Uterus (tissue), 3 donors: ENCODE measurements at regions not wholly inside any gene's neighbourhood (a gene's known extent, or its start where the extent isn't known, plus 50 kb on each side); places are given as distances from the start of the nearest gene placed in this dataset.

Experiments
- DNase-seq, 2 donors: peaks; one replicate each; pipeline ENCODE4 v3.0.0-alpha.2; 2019 to 2020
- H3K27ac ChIP-seq, 2 donors: fragments of 200-600 bp; sonication (generic); 1 replicate in 1 of 2; 2 replicates in 1 of 2; pipeline ENCODE4 v1.5.1; 2016 to 2018
- H3K27me3 ChIP-seq, 2 donors: fragments of 200-600 bp; sonication (generic); one replicate each; pipeline ENCODE4 v1.5.1; 2018 to 2019; ENCODE audit warnings: control low read depth in 1 of 2
- H3K36me3 ChIP-seq, 2 donors: fragments of 200-600 bp; sonication (generic); one replicate each; pipeline ENCODE4 v1.5.1; 2019; ENCODE audit warnings: control low read depth in 1 of 2
- H3K4me1 ChIP-seq, 2 donors: fragments of 200-600 bp; sonication (generic); one replicate each; pipeline ENCODE4 v1.5.1; 2018 to 2019; ENCODE audit warnings: control low read depth in 1 of 2
- H3K4me3 ChIP-seq, 2 donors: fragments of 200-600 bp; sonication (generic); 1 replicate in 1 of 2; 2 replicates in 1 of 2; pipeline ENCODE4 v1.5.1; 2018 to 2019; ENCODE audit warnings: mild to moderate bottlenecking in 1 of 2
- H3K9me3 ChIP-seq, 2 donors: fragments of 200-600 bp; sonication (generic); one replicate each; pipeline ENCODE4 v1.5.1; 2019; ENCODE audit warnings: control low read depth in 1 of 2
- POLR2A ChIP-seq, 2 donors: fragments of 450-650 bp; IDR thresholded peaks; one replicate each; pipeline ENCODE4 v1.6.1; 2016; ENCODE audit warnings: antibody characterized with exemption in 2 of 2, mild to moderate bottlenecking in 1 of 2, moderate library complexity in 1 of 2
- intact Hi-C: fragments of 100-400 bp; cut with DNase I; formaldehyde crosslinking; loops from one replicate; pipeline ENCODE4 v1.15.1; 2023; ENCODE audit warnings: low total_unique reads
- TF ChIP-seq, protein P1 (sequence below), 4 experiments: fragments of 200-600 bp in 2 of 4; fragments of 450-650 bp in 2 of 4; sonication (generic) in 2 of 4; IDR thresholded peaks; one replicate each; pipeline ENCODE4 v1.5.1; 2016 to 2019; ENCODE audit warnings: antibody characterized with exemption in 4 of 4, mild to moderate bottlenecking in 2 of 4, moderate library complexity in 1 of 4
- donor health status: DM: yes; HTN: yes; CAD: no.

DNA sequence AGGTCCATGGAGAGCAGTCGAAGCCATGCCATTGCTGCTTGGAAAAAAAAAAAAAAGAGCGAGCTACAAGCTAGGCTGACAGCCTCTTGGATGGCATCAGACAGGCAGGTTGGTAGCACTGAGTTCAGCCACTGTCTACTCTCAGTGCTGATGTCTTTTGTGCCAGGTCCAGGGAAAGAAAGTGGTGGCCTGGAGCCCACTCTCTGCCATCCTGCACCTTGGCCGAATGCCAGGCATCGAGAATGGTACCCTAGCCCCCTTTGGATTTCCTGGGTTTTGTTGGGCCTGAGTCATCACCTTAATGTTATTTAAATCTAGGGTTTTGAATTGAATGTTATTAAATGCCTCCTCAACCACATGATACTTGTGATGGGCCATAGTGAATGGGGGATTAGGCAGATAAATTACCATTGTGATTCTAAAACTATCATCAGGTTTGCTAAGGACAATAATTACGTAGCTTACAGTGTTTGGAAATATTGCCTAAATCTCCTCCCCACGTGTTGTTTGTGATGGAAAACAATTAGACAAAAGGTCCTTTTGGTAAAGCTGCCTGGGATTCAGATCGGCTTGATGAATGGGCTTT is 195.7 kb upstream of the GPR26 start:
- Histone ChIP-seq H3K27me3 (no peaks in the 10 kb centered on the region), H3K4me1 (no peaks in the 10 kb centered on the region), H3K4me3 (no peak overlapping the region), H3K9me3 (no peaks in the 10 kb centered on the region), H3K36me3 (no peaks in the 10 kb centered on the region), H3K27ac (no peak overlapping the region)
- TF ChIP-seq, protein P1, sequence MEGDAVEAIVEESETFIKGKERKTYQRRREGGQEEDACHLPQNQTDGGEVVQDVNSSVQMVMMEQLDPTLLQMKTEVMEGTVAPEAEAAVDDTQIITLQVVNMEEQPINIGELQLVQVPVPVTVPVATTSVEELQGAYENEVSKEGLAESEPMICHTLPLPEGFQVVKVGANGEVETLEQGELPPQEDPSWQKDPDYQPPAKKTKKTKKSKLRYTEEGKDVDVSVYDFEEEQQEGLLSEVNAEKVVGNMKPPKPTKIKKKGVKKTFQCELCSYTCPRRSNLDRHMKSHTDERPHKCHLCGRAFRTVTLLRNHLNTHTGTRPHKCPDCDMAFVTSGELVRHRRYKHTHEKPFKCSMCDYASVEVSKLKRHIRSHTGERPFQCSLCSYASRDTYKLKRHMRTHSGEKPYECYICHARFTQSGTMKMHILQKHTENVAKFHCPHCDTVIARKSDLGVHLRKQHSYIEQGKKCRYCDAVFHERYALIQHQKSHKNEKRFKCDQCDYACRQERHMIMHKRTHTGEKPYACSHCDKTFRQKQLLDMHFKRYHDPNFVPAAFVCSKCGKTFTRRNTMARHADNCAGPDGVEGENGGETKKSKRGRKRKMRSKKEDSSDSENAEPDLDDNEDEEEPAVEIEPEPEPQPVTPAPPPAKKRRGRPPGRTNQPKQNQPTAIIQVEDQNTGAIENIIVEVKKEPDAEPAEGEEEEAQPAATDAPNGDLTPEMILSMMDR (IDR thresholded peaks at IDR 0.05), result no peak
- no peak for TF ChIP-seq POLR2A (IDR thresholded peaks at IDR 0.05)
- intact Hi-C loops, result no loop called here
- DNase-seq, result no peak

DNA sequence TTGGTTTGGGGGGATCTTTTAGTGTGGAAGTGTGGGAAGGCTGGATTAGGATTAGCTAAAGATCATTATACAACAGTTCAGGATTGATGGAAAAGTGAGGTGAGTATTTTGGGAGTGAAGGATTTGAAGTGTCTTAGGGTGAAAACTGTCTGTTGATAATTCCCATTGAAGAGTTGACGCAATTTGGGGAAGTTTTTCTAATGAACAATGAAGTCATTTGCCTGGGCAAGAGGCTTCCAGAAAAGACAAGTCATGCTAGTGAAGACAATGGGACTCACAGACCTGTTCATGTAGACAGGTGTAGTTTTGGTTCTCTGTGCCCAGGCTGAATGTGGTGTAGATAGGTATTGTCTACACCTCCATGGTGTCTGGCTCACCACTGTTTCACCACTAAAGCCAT is 194.3 kb upstream of the GPR26 start:
- Histone ChIP-seq H3K36me3 (no peaks in the 10 kb centered on the region), H3K4me1 (no peaks in the 10 kb centered on the region), H3K9me3 (no peaks in the 10 kb centered on the region), H3K27me3 (no peaks in the 10 kb centered on the region), H3K27ac (no peak overlapping the region), H3K4me3 (no peak overlapping the region)
- intact Hi-C loops, result no loop called here
- no peak for DNase-seq
- TF ChIP-seq POLR2A (IDR thresholded peaks at IDR 0.05), result no peak
- TF ChIP-seq, protein P1 (IDR thresholded peaks at IDR 0.05), result no peak

DNA sequence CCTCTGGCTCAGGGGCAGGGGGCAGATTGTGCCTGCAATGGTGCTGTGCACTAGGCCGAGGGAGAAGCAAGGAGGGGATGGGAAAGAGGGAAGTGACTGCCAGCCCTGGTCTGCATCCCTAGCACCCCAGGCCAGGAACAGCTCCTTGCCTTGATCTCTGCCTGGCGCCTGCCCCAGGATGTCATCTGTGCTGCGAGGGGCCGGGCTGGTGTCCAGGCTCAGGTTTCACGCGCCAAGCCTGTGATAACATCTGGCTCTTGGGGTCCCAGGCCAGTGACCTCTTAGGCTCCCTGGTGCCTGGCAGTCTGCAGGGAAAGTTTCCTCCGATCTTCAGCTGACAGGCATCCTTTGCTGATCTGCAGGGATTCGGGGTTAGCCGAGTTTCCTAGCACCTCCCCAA is 193.5 kb upstream of the GPR26 start:
- Histone ChIP-seq H3K4me3 (no peak overlapping the region), H3K27ac (no peak overlapping the region), H3K4me1 (no peaks in the 10 kb centered on the region), H3K27me3 (no peaks in the 10 kb centered on the region), H3K36me3 (no peaks in the 10 kb centered on the region), H3K9me3 (no peaks in the 10 kb centered on the region)
- DNase-seq, result no peak
- intact Hi-C loops, result no loop called here
- no peak for TF ChIP-seq POLR2A (IDR thresholded peaks at IDR 0.05)
- TF ChIP-seq, protein P1 (IDR thresholded peaks at IDR 0.05), result no peak

DNA sequence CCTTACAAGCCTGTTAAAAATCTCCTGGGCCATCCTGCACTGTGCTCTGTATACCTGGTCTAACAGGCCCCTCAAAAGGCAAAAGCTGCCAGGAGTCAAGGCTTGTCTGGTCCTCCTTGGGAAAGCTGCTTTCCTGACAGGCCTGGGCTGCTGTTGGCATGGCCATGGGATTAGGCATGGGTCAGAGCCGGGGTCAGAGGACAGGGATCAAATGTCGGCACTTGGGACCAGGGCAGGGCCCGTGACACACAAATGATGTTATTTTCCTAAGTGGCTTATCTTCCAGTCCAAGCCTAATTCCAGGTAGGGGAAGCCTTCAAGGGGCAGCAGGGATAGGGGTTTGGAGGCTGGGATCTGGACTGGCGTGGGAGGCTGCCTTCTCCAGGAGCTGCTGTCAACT is 191.5 kb upstream of the GPR26 start:
- TF ChIP-seq POLR2A (IDR thresholded peaks at IDR 0.05), result no peak
- TF ChIP-seq, protein P1 (IDR thresholded peaks at IDR 0.05), result no peak
- intact Hi-C loops, result no loop called here

DNA sequence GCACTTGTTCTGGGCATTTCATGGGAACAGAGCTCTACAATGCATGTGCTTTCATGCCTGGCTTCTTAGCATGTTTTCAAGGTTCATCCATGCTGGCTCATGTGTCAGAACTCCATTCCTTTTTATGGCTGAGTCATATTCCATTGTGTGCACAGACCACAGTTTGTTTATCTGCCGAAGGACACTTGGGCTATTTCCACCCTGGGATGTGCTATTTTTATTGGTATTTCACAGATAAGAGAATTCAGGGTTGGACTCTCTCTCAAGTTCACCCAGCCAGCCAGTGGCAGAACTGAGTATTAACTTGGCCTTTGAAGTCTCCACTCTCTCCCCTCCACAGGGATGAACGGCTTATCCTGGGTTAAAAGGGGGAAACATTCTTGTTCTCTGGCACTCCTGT is 190.7 kb upstream of the GPR26 start:
- Histone ChIP-seq H3K4me3 (no peak overlapping the region), H3K27me3 (no peaks in the 10 kb centered on the region), H3K27ac (no peak overlapping the region), H3K4me1 (no peaks in the 10 kb centered on the region), H3K36me3 (no peaks in the 10 kb centered on the region), H3K9me3 (no peaks in the 10 kb centered on the region)
- TF ChIP-seq, protein P1 (IDR thresholded peaks at IDR 0.05), result no peak
- TF ChIP-seq POLR2A (IDR thresholded peaks at IDR 0.05), result no peak
- intact Hi-C loops, result no loop called here
- DNase-seq, result no peak

More for the DNA sequence above, 191.5 kb upstream of the GPR26 start:
- Histone ChIP-seq H3K27ac (no peak overlapping the region), H3K4me3 (no peak overlapping the region), H3K4me1 (no peaks in the 10 kb centered on the region), H3K27me3 (no peaks in the 10 kb centered on the region), H3K9me3 (no peaks in the 10 kb centered on the region), H3K36me3 (no peaks in the 10 kb centered on the region)
- DNase-seq, result no peak
